AML-193 (cell line): ENCODE measurements at regions not wholly inside any gene's neighbourhood (a gene's known extent, or its start where the extent isn't known, plus 50 kb on each side); places are given as distances from the start of the nearest gene placed in this dataset.

Source experiments
- DNase-seq, 2 experiments: peaks; one replicate each; lab custom pipeline; 2025; lab: John Stamatoyannopoulos, UW

DNA sequence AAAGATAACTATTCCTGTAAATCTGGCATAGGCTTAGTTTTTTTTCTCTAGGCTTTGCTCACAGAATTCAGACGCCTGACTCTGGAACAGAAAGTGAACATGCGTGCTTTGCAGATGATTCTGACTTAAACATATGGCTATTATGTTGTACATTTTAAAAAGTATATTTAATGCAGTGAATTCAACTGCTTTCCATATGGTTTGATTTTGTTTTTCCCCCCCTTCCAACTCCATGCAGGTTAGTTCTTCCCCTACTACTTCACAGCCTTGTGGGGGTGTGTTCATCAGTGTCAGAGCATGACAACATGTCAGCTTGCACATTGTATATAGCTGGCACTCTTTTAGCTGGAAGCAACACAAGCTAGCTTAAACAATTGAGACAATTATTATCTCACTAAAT, 226.8 kb downstream of the TMEM167A start:
- DNase-seq: no peak

DNA sequence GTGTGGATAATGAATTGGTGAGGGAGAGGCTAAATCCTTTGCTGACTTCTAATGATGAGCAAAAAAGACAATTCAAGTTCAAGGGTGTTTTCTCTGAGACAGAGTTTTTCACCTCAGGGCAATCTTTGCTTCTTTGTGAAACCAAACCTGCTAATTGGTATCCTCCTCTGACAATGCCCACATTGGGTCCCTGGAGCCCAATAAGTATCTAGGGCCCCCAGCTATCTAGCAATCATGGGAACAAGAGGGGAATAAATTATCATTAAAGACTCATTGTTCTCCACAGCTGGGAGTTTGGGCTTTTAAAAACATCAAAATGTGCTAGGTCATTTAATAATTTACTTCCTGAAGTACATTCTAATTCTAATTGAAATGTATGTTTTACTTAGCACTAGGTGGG, 227.3 kb downstream of the TMEM167A start:
- DNase-seq: no peak

DNA sequence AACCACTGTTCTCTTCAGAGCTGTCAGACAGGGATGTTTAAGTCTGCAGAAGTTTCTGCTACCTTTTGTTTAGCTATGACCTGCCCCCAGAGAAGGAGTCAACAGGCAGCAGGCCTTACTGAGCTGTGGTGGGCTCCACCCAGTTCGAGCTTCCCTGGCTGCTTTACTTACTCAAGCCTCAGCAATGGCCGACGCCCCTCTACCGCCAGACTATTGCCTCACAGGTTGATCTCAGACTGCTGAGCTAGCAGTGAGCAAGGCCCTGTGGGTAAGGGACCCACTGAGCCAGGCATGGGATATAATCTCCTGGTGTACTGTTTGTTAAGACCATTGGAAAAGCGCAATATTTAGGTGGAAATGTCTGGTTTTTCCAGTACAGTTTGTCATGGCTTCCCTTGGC, 229.6 kb downstream of the TMEM167A start:
- no peak for DNase-seq

DNA sequence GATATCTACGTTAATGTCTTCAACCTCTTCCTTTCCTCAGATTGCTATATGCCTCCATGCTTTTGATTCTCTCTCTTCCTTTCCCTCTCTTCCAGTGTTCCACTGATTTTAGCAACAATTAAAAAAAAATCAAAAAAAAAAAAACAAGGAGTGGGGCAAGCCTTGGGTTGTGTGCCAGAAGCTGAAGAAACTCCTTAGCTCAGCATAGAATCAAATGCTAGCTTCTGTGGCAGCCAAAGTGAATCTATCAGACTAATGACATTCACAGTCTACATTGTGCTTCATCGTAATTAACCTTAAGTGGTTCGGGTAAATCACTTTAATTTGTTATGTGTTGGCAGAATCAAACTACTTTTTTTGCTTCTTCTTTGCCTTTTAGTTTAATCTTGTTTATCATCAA, 237.3 kb downstream of the TMEM167A start:
- DNase-seq: no peak

DNA sequence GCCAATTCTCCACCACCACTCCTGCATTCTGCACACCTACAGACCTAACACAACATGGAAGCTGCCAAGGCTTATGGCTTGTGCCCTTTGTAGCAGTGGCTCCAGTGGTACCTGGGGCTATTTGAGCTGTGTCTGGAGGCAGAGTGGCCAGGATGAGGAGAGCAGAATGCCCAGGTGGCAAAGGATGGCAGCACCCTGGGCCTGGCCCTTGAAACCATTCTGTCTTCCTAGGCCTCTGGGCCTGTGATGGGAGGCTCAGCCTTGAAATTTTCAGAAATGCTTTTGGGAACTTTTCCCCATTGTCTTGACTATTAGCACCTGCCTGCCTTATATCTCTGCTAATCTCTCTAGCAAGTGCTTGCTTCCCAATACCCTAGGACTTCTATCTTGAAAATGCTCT, 241.7 kb downstream of the TMEM167A start:
- no peak for DNase-seq

DNA sequence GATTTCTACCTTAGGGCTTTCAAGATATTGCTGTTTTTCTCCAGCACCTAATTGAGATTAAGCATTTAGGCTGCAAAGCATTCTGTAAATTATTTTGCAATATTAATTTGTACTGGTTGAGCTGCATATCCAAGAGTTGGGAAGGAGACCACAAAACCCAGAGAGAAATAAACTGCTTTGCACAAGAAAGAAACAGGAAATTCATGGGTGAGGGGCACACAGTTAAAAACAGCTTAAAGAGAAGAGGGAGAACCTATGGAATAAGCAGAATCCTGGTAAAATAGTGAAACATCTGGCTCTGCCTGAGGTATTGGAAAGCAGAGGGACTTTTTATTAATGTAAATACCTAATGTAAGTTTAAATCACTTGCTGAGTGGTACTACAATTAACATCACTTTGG, 243.0 kb downstream of the TMEM167A start:
- DNase-seq: no peak

DNA sequence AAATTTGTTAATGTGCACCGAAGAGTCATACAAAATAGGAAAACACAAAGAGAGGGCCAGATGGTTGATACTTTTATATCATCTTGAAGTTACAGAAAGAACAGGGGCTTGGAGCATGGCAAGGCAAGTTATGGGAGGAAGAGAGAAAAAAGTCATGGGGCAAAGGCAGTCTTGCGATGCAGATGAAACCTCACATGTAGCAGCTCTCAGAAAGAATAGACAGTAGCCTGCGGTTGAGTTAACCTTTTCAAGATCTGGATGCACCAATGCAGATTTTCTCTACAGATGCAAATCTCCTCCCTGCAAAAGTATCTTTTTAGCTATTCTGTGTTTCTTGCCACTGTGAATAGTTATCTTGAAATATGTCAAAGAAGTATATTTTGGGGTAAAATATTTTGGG, 243.9 kb downstream of the TMEM167A start:
- no peak for DNase-seq

DNA sequence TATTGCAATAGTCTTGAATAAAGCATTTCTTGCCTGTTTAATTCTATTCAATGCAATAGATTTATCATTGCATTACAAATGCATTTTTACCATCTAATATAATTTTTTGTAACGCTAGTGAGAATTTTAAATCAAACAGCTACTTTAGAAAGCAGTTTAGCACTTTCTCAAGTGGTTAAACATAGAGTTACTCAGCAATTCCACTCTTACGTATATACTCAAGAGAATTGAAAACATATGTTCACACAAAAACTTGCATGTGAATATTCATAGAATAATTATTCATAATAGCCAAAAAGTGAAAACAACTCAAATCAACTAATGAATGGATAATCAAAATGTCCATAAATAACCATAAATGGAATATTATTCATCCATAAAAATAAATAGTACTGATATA, 244.7 kb downstream of the TMEM167A start:
- no peak for DNase-seq

DNA sequence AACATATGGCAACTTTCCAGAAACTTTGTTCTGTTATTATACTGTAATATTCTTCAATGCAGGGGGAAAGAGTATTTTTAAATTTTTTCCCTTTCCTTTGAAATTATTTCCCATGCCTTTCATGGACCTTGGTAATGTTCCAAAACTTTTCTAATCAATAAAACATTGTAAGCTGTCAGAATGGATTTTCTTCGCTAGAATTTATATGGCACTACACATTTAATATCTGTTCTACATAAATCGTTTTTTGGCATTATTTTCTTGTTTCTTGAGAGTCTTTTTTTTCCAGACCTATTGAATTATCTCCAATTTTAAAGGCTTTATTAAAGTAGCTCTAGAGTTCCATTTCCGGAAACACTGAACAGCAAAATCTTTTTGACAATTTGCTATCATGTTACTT, 249.0 kb downstream of the TMEM167A start:
- DNase-seq: no peak

DNA sequence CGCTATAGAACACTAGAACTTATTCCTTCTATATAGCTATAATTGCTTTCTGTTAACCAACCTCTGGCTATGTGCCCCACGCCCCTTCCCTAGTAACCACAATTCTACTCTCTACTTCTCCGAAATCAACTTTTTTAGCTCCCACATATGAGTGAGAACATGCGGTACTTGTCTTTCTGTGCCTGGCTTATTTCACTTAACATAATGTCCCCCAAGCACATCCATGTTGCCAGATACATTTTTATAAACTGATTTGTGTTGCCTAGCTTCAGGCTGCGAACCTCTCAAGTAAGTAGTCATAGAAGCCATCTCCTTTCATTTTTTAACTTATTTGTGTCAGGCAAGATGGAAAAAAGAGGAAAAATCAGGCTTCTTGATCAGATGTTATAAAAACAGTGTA, 249.5 kb downstream of the TMEM167A start:
- no peak for DNase-seq

DNA sequence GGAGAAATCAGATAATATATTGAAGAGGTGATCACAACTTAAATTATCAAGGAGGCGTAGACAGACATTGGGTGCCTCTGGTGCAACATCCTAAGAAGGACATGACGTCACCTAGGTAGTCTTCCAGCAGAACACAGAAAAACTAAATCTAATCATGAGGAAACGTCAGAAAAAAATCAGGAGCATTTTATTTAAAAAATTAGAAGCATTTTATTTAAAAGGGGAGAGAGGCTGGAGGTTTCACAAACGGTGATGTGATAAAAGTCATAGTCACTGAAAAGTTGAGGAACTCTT, 254.6 kb downstream of the TMEM167A start:
- DNase-seq: no peak

DNA sequence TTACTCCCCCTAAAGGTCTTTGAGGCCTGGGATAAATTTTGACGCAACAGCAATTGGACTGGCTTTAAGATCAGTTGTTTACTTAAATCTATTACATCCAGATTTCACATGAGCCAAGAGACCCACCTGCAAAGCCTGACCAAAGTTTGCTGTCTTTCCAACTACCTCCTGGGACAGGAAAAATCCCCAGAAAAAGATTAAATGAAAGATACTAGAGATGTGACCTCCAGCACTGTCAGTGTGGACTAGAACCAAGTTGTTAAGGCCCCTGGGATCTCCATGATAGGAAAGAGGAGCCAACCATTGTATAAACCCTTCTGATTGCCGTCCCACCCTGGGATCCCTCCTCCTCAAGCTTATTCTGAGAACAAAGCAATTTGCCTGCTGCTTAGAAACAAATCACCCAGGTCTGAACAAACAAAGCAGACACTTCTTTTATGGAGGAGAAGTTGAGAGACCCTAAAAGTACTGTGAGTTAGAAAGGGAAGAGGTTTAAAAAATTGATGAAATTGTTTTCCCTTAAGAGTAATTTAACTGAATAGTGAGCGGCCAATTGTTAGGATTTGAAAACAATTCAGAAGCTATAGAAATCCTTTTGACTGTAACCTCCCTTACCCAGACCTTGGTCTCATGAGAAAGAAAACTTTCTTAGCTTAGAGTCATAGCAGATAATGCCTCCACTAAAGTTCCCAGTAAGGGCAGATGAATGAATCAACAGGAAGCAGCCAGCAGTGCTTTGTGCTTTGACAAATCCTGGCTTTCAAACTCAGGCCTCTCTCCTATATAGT, 255.2 kb downstream of the TMEM167A start:
- no peak for DNase-seq

DNA sequence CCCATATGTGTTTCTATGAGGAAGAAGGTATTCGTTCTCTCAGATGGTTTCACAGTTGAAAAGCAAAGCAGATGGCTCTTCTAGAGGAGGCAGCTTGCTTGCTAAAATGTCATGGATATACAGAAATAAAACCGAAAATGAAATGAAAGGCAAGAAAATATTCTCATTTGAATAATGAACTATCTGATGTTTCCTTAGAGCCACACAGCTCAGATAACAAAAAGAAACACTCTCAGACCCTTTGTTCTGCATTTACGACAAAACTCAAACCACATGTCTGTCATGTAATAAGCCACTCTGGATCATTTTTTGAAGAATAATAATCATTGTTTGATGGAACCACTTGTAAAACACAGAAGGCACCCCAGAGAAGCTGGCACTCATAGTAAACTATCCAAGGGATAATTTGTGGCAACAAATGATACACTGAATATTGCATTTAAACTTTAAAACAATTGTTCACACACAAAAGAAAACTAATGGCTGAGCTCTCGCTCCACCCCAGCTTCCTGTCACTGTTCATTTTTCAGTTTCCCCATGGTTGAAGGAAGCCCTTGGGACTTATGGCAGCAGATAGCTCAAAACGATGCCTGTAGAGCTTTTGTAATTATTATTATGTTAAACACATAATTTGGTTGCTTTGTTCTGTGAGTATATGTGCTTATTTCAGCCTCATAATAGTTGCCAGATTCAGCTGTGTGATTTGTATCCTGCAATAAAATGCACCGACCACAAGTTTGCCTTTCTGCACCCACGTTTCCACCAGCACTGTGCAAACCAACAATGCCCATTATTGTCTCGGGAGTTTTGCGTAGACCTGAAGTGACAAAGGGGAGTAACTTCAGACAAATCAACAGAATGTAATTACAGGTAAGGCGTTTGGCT, 256.0 kb downstream of the TMEM167A start:
- DNase-seq: no peak

DNA sequence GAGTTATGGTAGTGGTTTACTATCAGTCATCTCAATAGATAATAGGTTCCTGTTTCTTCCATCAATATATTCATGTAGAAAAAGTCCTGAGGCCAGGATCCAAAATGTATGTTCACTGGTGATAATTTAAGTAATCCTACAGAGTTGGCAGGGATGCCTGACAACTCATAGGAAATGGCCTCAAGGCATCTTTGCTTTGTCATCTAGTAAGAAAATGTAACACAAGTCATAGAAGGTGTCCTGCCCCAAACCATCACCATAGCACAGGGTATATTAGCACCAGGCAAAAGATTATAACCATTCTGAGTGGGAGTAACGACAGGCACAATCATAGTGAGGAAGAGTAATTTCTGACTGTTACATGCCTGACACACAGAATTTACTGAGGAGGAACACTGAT, 257.0 kb downstream of the TMEM167A start:
- DNase-seq: no peak

DNA sequence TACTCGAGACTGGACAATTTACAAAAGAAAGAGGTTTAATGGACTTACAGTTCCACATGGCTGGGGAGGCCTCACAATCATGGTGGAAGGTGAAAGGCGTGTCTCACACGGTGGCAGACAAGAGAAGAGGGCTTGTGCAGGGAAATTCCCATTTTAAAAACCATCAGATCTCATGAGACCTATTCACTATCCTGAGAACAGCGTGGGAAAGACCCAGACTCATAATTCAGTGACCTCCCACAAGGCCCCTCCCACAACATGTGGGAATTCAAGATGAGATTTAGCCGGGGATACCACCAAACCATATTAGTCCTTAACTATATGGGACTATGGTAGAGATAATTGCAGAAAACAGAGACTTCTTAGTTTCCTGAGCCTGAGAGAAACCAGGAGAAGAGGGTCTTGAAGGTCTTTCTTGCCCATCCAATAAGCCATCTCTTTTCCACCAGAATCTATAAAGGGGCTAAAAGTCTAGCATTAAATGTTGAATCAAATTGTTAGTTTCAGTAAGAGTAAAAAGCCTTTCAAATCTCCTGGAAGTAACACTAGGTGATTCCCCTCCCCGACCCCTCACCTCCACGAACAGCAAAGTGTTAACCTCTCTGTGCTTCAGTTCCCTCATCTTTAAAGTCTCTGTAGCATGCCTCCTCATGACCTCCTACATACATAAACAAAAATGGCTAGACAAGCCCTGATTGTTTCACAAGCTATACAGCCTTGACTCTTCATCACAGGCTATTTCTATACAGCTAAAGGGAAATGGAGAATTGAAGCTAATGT, 259.1 kb downstream of the TMEM167A start:
- no peak for DNase-seq

DNA sequence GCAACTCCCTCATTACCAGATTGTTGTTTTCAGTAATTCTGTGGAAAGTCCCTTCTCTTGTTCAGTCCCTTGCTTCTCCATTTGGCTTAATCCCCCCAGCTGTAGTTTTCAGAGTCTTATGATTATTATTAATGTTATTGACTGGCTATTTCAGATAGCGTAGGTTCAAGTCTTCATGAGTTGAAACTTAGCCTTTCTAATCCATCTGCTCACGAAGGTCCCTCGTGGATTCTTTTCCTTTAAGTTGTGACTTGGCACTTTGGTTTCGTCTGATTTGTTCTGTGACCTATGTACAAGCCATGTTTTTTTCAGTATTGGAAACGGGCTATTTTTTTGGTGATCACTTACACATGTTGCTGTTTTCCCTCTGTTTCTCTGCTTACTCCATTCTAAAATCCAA, 260.3 kb downstream of the TMEM167A start:
- no peak for DNase-seq

DNA sequence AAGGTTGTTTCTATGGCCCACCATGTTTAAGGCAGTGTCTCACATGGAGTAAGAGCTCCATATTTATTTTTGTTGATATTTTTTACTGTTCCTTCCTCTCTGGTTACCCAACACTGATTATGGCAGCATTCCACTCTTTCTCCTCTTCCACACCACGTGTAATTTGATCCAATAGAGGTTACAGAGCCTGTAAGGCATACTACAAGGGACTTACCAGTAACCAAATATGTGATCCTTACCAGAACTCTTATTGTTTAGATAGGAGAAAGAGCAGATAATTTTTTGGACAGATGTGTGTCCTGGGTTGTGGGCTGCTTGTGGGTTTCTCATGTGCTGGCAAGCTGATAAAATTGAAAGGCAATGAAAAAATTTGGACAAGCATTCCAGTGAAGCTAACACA, 261.3 kb downstream of the TMEM167A start:
- DNase-seq: no peak

DNA sequence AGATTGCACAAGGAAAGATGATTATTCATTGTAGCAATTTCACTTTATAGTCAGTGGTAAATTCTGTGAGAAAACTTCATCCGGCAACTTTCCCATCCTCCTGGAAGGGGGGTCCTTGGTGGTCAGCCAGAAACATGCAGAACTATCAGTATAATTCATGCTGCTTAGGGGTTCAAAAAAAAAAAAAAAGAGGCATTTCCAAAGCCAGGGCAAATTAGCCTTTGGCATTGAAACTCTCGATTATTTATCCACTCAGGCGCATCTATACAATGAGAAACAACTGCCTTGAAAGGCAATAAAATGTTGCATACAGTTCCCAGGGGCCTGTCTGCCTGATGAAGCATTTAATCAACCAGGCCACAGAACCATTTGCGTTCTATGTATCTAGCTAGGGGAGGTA, 263.3 kb downstream of the TMEM167A start:
- DNase-seq: no peak

DNA sequence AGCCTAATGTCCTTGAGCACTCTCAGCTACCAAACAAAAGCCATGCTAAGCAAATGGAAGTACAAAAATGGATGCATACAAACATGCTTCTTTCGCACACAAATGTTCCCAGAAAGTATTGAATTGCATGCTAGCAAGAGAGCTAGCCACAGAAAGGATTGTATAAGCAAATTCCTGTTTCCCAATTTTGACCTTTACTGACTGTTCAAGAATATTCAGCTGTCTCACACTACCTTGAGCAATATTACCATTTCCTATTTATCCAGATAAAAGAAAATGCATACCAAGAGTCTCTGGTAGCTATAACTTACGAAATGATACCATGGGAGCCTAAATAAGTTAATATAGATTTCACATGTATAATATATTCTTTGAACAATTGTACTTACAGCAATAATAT, 264.6 kb downstream of the TMEM167A start:
- DNase-seq: peak in 1 of 2 experiments; percentile 4

DNA sequence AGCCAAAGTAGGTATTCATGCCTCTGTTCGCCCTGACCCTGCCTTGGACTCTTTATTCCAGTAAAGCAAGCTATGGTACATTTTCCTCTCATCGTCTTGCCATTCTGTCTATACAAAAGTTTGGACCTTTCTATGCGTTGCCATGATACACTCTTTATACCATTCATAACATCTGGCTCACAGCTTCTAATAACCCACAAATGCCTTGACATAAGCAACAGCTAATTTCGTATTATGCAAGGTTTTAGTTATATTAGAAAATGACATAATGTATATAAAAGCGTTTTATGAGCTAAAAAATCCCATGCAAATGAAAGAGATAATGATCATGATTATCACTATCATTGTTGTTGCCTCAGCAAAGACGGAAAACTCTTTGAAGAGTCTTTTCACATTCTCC, 265.7 kb downstream of the TMEM167A start:
- DNase-seq: no peak

DNA sequence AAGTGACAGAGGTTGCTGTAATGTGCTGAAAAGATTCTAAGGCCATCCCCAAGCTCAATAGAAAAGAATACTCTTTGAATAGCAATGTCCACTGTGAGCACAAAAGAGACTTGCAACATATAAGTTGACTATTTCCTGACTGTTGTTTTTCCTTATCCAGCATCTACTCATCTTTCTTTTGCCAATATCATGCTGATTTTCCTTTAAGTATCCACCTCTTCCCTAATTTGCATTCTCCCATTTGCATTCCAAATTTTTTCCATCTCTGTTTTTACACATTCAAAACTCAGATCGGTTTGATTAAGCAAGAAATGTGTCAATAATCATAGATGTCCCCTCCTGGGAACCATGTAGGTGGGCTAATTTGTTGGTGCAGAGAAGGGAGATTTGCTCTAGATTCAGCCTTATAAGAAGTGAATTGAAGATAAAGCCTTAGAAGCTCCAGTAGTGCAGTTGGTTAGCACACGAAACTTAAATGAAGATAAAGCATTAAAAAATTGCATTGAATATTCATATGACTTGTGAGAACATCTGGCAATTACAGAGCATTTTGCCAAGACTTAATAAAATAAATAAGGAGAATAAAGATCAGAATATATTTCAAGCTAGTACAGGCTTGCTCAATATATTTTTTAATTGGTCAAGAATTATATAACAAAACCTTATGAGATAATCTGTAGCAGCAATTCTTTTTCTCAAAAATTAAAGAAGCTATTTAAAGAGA, 267.6 kb downstream of the TMEM167A start:
- no peak for DNase-seq

DNA sequence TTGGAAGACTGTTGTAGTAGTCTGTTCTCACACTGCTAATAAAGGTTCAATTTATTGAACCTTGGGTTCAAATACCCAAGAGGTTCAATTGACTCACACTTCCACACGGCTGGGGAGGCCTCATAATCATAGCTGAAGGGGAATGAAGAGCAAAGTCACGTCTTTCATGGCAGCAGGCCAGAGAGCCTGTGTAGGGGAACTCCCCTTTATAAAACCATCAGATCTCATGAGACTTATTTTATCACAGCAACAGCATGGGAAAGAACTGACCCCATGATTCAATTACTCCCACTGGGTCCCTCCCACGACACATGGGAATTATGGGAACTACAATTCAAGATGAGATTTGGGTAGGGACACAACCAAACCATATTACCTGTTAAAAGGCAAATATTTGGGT, 268.2 kb downstream of the TMEM167A start:
- DNase-seq: no peak
